Adrenal gland (tissue), 9 donors: ENCODE measurements at regions not wholly inside any gene's neighbourhood (a gene's known extent, or its start where the extent isn't known, plus 50 kb on each side); places are given as distances from the start of the nearest gene placed in this dataset.

ENCODE experiments used
- DNase-seq, 7 donors: peaks; one replicate each; pipeline ENCODE4 v3.0.0-alpha.2; 2019 to 2020
- H3K27ac ChIP-seq, 5 donors: fragments of 200-600 bp; sonication (generic) in 4 of 5; 1 replicate in 3 of 5; 2 replicates in 2 of 5; pipeline versions ENCODE4 v1.5.1 to v1.8.0; 2016 to 2020; ENCODE audit warnings: mild to moderate bottlenecking in 1 of 5
- H3K27me3 ChIP-seq: fragments of 200-600 bp; 2 replicates; pipeline ENCODE4 v1.8.0; 2021
- H3K36me3 ChIP-seq, 2 donors: fragments of 200-600 bp; replicated peaks in 1 of 2; 1 replicate in 1 of 2; 2 replicates in 1 of 2; pipeline versions ENCODE4 v1.5.1 to v1.8.0; 2018 to 2022
- H3K4me1 ChIP-seq, 2 donors: fragments of 200-600 bp; replicated peaks in 1 of 2; 1 replicate in 1 of 2; 2 replicates in 1 of 2; pipeline versions ENCODE4 v1.5.1 to v1.8.0; 2018 to 2021
- H3K4me3 ChIP-seq, 4 donors: fragments of 200-600 bp; sonication (generic) in 3 of 4; one replicate each; pipeline ENCODE4 v1.5.1; 2016 to 2018
- H3K9me3 ChIP-seq, 3 donors: fragments of 200-600 bp; sonication (generic) in 1 of 3; replicated peaks in 1 of 3; 1 replicate in 2 of 3; 2 replicates in 1 of 3; pipeline versions ENCODE4 v1.5.1 to v1.8.0; 2016 to 2021
- CTCF ChIP-seq, 6 experiments: fragments of 450-650 bp in 4 of 6; fragments of 200-600 bp in 2 of 6; sonication (generic) in 1 of 6; IDR thresholded peaks; 1 replicate in 5 of 6; 2 replicates in 1 of 6; pipeline versions ENCODE4 v1.5.1 to v1.8.0; 2016 to 2021; ENCODE audit warnings: antibody characterized with exemption in 6 of 6, mild to moderate bottlenecking in 2 of 6, moderate library complexity in 1 of 6
- POLR2A ChIP-seq, 2 donors: fragments of 450-650 bp; IDR thresholded peaks; one replicate each; pipeline ENCODE4 v1.6.1; 2017; ENCODE audit warnings: antibody characterized with exemption in 2 of 2, mild to moderate bottlenecking in 2 of 2, moderate library complexity in 1 of 2
- WGBS, 4 donors: extraction: QIAGEN DNeasy Blood & Tissue Kit in 2 of 4; methylation state at CpG; one replicate each; pipeline versions ENCODE4 v1.1.5 to v1.1.7; 2013 to 2017; 5-methylcytosine and 5-hydroxymethylcytosine counted together
- intact Hi-C, 2 donors: fragments of 100-400 bp; cut with DNase I; formaldehyde crosslinking; loops; one replicate each; pipeline versions ENCODE4 v1.14.1 to v1.15.0; 2022 to 2023
- donor health status: healthy with polysubstance abuse.
- donor health status: Bipolar disorder and iron deficiency.
- donor health status: DM: yes; HTN: yes; CAD: no.
- donor health status: DM: no; HTN: no; CAD: no.
- donor health status: DM: no; HTN: no; CAD: no.

- no peaks in the 10 kb centered on the region for H3K27me3 ChIP-seq
- H3K4me1 ChIP-seq = no peaks in the 10 kb centered on the region
- H3K27ac ChIP-seq = no peak overlapping the region
- no peaks in the 10 kb centered on the region for H3K36me3 ChIP-seq
- H3K4me3 ChIP-seq = no peak overlapping the region
- no peak for DNase-seq
- no peaks in the 10 kb centered on the region for H3K9me3 ChIP-seq
- intact Hi-C loops = no loop called here
- WGBS, 4 donors = 46 to 61% (median 55%) methylated on average over 3 of the region's 3 CpGs
- TF ChIP-seq POLR2A (IDR thresholded peaks at IDR 0.05) (no peak), CTCF (IDR thresholded peaks at IDR 0.05) (no peak)
Observed at GRCh38 chr3:144085964-144086363, 114.3 kb downstream of the DIPK2A start.

GRCh38 chr3:144096016-144096415, 124.4 kb downstream of the DIPK2A start:
- no peak overlapping the region for H3K4me3 ChIP-seq
- WGBS, 4 donors = 92 to 97% (median 93%) methylated on average over 3 of the region's 3 CpGs
- intact Hi-C loops = no loop called here
- no peak for DNase-seq
- no peaks in the 10 kb centered on the region for H3K27me3 ChIP-seq
- no peak overlapping the region for H3K27ac ChIP-seq
- H3K36me3 ChIP-seq = no peaks in the 10 kb centered on the region
- H3K9me3 ChIP-seq = no peaks in the 10 kb centered on the region
- no peaks in the 10 kb centered on the region for H3K4me1 ChIP-seq
- TF ChIP-seq CTCF (IDR thresholded peaks at IDR 0.05) (no peak), POLR2A (IDR thresholded peaks at IDR 0.05) (no peak)

GRCh38 chr3:144097163-144097562, 125.5 kb downstream of the DIPK2A start:
- Histone ChIP-seq H3K27me3 (no peaks in the 10 kb centered on the region), H3K4me3 (no peak overlapping the region), H3K4me1 (no peaks in the 10 kb centered on the region), H3K27ac (no peak overlapping the region), H3K36me3 (no peaks in the 10 kb centered on the region), H3K9me3 (no peaks in the 10 kb centered on the region)
- no peak for DNase-seq
- TF ChIP-seq CTCF (IDR thresholded peaks at IDR 0.05) (no peak), POLR2A (IDR thresholded peaks at IDR 0.05) (no peak)
- WGBS, 4 donors = 69 to 84% (median 81%) methylated on average over 2 of the region's 2 CpGs
- intact Hi-C loops = no loop called here

GRCh38 chr3:144098691-144099090, 127.1 kb downstream of the DIPK2A start:
- Histone ChIP-seq H3K27ac (no peak overlapping the region), H3K27me3 (no peaks in the 10 kb centered on the region), H3K4me1 (no peaks in the 10 kb centered on the region), H3K9me3 (no peaks in the 10 kb centered on the region), H3K36me3 (no peaks in the 10 kb centered on the region), H3K4me3 (no peak overlapping the region)
- no peak for TF ChIP-seq CTCF (IDR thresholded peaks at IDR 0.05)
- no peak for TF ChIP-seq POLR2A (IDR thresholded peaks at IDR 0.05)
- no peak for DNase-seq
- WGBS, 4 donors = 82 to 98% (median 90%) methylated on average over 3 to 7 of the region's 7 CpGs
- intact Hi-C loops = no loop called here
